ENCODE measurements at regions not wholly inside any gene's neighbourhood (a gene's known extent, or its start where the extent isn't known, plus 50 kb on each side); places are given as distances from the start of the nearest gene placed in this dataset.
"Not testable (repeated sequence)": the region's sequence is repeated elsewhere in the genome, so short reads cannot be mapped to it uniquely, and the experiment has no call there.

GRCh38 chr5:62132276-62132675 is 173.7 kb upstream of the KIF2A start:
- no peak for DNase-seq

DNA sequence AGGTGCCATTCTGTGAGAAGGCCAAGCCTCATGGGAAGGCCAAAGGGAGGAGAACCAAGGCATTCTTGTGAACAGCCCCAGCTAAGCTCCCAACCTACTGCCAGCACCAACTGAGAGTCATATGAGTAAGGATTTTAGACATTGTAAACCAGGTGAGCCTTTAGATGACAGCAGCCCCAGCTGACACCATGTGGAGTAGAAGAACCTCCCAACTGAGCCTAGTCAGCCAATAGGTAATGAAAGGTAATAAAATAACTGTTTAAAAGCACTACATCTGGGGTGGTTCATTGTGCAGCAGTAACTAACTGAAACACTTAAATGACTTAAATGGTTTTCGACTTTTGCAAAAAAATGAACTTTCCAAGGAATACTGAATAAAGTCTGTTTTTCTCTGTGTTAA is 172.6 kb upstream of the KIF2A start:
- no peak for DNase-seq

- DNase-seq: no peak
Observed at GRCh38 chr5:62134811-62135210, 171.2 kb upstream of the KIF2A start.

GRCh38 chr5:62137628-62138027 is 168.4 kb upstream of the KIF2A start:
- no peak for DNase-seq

- DNase-seq: no peak
Observed at GRCh38 chr5:62138607-62139006, 167.4 kb upstream of the KIF2A start.

DNA sequence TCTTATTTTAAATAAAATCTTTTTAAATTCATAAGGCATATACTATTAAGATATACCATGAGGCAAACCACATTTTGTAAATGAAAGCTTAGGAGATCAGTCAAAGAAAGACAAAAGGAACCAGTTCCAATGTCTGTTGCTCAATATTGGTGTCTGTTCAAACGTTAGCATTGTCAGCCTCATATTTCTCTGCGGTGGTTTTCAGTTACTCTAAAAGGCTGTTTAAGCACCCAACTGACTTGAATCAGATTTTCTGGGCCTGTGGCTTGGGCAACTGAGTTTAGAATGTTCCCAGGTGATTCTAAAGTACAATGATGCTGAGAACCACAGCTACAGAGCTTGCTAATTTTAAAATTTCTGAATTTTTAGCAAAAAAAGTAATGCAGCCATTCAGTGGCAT is 166.3 kb upstream of the KIF2A start:
- no peak for DNase-seq

GRCh38 chr5:62142351-62142750 is 163.7 kb upstream of the KIF2A start:
- no peak for DNase-seq

GRCh38 chr5:62143268-62144229 is 162.5 kb upstream of the KIF2A start:
- DNase-seq: peak; percentile 65

DNA sequence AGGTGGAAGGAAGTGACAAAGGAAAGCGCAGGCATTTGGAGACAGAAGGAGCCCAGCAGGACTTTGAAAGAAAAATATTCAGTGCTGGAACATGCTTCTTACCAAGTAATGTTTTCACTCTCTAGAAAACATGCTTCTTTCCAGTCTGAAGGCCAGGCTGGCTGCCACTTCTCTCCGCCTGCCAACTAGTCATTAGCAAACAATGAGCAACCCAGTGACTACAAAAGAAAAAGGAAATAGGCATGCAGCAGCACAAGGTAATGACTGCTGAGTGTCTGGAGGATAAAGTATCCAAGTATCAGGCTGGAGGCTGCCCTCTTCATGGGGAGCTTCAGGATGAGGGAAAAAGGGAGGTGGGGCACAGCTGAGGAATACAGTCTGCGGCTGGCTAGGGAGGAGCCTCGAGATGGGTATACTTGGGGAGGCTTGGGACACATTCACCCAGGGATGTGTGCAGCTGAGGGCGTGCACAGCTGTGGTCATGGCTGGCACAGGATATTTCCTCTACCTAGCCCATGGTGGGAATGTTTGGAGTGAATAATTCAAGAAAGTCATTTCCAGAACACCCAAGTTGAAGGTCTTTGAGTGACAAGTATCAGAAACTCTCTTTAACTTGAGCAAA is 161.5 kb upstream of the KIF2A start:
- DNase-seq: no peak

GRCh38 chr5:62149879-62150278 is 156.1 kb upstream of the KIF2A start:
- DNase-seq: peak; percentile 23

GRCh38 chr5:62152394-62153087 is 153.5 kb upstream of the KIF2A start:
- DNase-seq: no peak

GRCh38 chr5:62154758-62155157 is 151.2 kb upstream of the KIF2A start:
- DNase-seq: no peak

DNA sequence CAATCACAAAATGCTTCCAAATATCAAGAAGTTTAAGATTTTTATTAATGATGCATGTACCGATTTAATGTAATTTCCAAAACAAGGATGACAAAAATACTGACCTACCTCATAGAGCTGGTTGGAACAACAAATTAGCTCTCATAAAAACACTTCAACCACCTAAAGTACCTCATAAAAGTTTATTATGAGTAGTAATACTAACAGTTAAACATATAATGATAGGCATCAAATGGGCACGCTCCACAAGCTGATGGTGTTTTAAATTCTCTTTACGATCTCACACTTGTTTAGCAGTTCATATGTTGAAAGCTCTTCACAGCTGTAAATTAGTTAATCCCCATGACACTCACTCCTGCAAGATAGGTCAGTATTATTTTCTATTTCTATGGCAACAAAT is 150.0 kb upstream of the KIF2A start:
- DNase-seq: no peak

DNA sequence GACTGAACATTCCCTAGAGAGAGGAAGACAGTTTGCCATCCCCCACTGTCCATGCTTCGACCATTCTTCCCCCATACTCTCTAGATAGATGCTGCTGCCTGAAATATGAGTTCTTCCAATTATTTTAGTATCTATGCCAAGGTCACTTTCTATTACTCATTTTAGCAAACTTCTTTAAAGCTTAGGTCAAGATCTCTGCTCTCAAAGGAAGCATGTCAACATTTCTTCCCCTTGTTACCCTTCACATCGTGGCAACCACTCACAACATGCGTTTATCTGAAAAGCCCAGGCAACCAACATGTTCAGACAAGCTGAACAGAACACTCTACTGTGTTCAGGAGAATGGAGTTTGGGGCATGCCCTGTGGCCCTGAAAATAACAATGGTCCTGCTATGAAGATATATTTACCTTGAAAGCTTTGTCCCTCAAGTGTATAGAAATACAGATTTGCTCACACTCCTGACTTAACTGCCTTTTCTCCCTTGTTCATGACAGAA is 138.4 kb upstream of the KIF2A start:
- no peak for DNase-seq

GRCh38 chr5:62168506-62169281 is 137.3 kb upstream of the KIF2A start:
- DNase-seq: no peak

- no peak for DNase-seq
Observed at GRCh38 chr5:62178258-62178657, 127.7 kb upstream of the KIF2A start.

GRCh38 chr5:62182802-62183201 is 123.2 kb upstream of the KIF2A start:
- DNase-seq: no peak

DNA sequence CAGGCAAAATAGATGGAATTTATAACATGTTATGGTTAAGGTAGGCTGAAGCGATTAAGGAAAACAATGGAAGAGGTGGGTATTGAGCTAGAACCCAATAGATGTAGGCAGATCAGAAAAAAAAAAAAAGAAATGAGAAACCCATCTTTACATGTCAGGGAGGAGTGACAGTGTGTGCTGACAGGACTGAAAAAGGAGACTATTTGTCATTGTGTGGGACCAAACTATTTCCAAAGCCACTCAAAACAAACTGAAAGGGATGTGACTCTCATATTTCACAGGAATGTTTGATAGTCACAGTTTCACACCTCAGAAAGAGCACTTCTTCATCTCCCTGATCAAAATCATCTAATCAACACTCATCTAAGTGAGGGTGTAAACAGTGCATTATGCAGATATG is 122.3 kb upstream of the KIF2A start:
- DNase-seq: no peak

GRCh38 chr5:62184444-62184843 is 121.6 kb upstream of the KIF2A start:
- DNase-seq: no peak

DNA sequence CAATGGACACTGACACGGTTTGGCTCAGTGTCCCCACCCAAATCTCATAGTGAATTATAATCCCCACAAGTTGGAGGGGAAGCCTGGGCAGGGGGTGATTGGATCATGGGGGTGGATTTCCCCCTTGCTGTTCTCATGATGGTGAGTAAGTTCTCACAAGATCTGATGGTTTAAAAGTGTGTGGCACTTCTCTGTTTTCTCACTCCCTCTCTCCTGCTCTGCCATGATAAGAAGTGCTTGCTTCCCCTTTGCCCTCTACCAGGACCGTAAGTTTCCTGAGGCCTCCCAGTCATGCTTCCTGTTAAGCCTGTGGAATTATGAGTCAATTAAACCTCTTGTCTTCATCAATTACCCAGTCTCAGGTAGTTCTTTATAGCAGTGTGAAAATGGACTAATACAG is 115.8 kb upstream of the KIF2A start:
- DNase-seq: peak; percentile 6

- no peak for DNase-seq
Observed at GRCh38 chr5:62190931-62191330, 115.1 kb upstream of the KIF2A start.

DNA sequence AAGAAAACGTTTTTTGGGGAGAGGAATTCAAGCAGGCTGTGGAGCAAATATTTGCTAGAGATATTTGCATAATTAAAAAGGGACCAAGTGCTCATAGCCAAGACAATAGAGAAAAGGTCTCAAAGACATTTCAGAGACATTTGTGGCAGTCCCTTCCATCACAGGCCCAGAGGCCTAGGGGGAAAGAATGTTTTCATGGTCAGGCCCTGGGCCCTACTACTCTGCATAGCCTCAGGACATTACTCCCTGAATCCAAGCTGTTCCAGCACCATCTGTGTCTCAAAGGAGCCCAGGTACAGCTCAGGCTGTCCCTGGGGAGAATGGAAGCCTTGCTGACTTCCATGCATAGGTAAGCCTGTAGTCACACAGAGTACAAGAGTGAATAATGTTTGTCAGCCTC is 113.0 kb upstream of the KIF2A start:
- no peak for DNase-seq

DNA sequence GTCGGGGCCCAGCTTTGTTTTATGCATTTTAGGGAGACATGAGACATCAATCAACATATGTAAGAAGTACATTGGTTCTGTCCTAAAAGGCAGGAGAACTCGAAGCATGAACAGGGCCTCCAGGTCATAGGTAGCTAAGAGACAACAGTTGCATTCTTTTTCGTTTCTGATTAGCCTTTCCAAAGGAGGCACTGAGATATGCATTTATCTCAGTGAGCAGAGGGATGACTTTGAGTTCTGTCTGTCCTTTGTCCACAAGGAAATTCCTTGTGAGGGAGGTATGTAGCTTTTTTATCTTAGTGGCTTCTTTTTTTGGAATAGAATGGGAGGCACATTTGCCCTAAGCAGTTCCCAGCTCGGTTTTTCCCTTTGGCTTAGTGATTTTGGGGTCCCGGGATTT is 109.5 kb upstream of the KIF2A start:
- DNase-seq: not testable (repeated sequence)

Measured in hematopoietic multipotent progenitor cell treated with erythropoietin and hydrocortisone succinate and interleukin-3 and kit ligand, for 6 days (in vitro differentiated cells).